ENCODE measurements at regions not wholly inside any gene's neighbourhood (a gene's known extent, or its start where the extent isn't known, plus 50 kb on each side); places are given as distances from the start of the nearest gene placed in this dataset.

DNA sequence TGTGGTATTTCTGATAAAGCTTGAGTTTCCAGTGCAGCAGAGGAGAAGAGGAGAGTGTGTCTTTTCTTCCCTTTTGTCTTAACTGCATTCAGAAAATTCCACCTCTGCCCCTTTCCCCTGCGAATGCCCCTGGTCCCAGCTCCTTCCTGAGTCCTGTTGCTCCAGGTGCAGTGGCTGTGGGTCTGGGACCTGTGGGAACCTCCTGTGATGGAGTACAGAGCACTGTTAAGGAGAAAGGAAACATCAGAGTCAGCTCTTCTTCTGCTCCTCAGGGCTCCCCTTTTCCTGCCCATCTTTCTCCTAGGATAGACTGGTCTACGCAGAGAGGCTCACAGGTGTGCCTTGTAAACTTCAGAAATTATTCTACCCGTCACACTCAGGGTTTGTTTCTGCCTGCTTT lies 165.8 kb upstream of the ROPN1 start:
- TF ChIP-seq, protein P1, sequence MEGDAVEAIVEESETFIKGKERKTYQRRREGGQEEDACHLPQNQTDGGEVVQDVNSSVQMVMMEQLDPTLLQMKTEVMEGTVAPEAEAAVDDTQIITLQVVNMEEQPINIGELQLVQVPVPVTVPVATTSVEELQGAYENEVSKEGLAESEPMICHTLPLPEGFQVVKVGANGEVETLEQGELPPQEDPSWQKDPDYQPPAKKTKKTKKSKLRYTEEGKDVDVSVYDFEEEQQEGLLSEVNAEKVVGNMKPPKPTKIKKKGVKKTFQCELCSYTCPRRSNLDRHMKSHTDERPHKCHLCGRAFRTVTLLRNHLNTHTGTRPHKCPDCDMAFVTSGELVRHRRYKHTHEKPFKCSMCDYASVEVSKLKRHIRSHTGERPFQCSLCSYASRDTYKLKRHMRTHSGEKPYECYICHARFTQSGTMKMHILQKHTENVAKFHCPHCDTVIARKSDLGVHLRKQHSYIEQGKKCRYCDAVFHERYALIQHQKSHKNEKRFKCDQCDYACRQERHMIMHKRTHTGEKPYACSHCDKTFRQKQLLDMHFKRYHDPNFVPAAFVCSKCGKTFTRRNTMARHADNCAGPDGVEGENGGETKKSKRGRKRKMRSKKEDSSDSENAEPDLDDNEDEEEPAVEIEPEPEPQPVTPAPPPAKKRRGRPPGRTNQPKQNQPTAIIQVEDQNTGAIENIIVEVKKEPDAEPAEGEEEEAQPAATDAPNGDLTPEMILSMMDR (conservative IDR thresholded peaks at IDR 0.05; ENCODE audit: low read length), result no peak
- no peak for TF ChIP-seq EZH2phosphoT487 (IDR thresholded peaks at IDR 0.05; ENCODE audit: borderline replicate concordance)

All from Loucy (cell line).